ENCODE measurements at regions not wholly inside any gene's neighbourhood (a gene's known extent, or its start where the extent isn't known, plus 50 kb on each side); places are given as distances from the start of the nearest gene placed in this dataset.
"Not testable (repeated sequence)": the region's sequence is repeated elsewhere in the genome, so short reads cannot be mapped to it uniquely, and the experiment has no call there.

GRCh38 chr5:98514215-98514614, 259.2 kb upstream of the RGMB start:
- intact Hi-C loops (cut with DNase I) = no loop called here
- DNase-seq (ENCODE audit: low spot score) = no peak

DNA sequence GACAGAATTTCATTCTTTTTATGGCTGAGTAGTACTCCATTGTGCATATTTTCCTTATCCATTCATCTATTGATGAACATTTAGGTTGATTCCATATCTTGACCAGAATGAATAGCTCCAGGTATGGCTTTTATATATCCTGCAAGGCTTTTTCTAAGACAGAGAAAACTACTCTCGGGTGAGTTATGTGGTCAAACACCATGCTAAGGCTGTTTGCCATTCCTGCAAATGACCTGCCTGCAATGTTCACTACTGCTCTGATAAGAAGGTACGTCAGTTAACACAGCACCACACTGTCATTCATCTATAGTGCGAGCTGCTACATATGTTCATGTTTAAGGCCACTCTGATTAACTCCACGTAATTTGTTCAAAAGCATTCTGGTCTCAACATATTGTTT, 256.8 kb upstream of the RGMB start:
- intact Hi-C loops (cut with DNase I) = no loop called here
- no peak for DNase-seq (ENCODE audit: low spot score)

DNA sequence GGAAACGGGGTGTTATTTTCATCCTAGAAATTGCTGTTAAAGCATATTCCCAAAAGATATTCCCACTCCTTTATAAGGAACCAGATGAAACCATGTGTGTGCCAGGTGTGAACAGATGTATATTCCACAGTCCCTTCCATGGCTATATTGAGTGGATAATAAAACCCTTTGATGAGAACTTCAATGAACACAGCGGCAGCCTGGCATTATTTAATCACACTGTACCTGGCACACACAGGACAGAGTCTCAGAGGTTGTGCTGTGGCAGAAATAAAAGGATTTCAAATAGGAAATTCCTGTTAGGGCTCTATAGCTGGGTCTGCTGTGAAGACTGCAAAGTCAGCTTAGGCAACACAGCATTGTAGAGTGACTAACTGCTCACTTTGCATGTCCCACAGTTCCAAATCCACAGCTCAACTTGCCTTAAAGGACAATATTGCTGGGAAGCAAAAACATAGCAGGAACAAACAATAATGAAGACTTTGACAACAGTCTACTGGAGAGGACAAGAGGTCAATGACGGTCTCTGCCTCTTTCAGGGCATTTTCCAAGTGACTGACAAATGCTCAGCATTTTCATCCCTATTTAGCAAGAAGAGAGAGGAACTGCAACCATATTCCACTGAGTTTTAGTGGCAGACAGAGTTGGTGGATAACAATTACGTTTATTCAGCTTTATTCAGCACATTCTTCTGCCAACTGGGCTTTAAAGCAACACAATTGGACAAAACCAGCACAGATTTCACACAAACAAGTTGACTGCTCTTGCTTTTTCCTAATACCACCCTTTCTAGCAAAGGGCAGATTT, 255.7 kb upstream of the RGMB start:
- DNase-seq (ENCODE audit: low spot score) = no peak
- intact Hi-C loops (cut with DNase I) = no loop called here

DNA sequence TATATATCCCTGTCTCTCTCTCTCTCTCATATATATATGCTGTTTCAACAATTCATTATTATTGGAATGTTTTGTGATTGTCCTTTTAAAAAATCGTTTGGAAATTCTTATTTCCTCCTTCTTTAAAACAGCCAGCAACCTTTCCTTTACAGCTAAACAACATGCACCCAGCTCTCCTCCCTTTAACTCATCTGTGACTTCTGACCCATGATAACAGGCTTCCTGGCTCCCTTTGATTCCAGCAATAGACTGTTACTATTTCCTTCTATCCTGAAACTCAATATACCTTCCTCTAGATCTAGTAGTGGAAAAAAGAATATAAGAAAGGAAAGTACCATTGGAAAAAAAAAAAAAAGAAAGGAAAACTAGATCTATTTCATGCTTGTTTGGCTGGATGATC, 254.7 kb upstream of the RGMB start:
- no peak for DNase-seq (ENCODE audit: low spot score)
- intact Hi-C loops (cut with DNase I) = no loop called here

DNA sequence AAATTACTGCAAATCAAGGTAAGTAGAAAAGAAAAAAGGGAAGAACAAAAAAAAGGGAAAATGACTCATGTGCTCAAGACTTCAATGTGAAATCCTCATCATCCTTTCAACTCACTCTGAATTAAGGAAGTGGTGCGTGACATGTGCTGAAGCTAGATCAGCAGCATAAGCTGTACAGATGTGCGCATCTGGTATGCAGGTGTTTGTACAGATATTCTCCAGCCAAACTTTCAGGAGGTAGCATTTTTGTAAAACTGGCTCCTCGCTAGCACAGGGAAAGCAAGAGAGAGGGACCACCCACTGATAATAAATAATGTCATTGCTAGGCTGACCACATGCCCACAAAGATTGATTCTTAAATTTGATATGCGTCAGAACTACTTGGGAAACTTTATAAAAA, 253.9 kb upstream of the RGMB start:
- no peak for DNase-seq (ENCODE audit: low spot score)
- intact Hi-C loops (cut with DNase I) = no loop called here

DNA sequence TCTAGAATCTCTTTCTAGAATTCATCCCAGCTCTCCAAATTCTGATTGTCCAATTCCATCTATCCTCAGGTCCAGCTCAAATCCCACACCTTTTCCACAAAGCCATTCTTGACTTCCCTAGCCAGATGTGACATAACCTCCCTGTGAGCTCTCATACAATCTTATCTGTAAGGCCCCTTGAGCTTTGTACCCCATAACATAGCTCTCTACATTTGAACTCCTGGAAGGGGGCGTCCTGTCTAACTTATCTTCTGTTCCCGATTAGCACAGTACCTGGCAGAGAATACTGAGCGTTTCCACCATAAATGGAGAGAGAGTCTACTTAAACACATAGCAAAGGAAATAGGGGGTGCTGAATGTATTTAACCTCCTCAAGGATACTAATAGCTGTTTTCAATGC, 251.6 kb upstream of the RGMB start:
- DNase-seq (ENCODE audit: low spot score) = no peak
- intact Hi-C loops (cut with DNase I) = no loop called here

- intact Hi-C loops (cut with DNase I) = no loop called here
- no peak for DNase-seq (ENCODE audit: low spot score)
Measured at GRCh38 chr5:98524773-98525172, 248.7 kb upstream of the RGMB start.

DNA sequence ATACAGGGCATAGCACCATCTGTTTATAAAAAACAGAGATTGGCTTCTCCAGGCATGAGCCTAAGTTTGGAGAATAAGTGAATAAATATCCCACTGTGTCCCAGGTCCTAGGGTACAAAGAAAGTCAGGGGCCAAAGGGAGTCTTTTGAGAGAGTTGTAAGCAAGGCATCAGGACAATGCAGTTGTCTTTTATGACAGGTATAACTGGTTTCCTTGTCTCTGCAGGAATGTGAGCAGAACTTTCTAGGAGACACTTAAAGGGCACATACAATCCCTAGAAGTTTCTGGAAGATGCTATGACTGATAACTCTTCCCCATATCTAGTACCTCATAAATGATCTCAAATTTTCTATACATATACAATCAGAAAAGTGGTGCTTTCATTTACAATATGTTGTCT, 245.6 kb upstream of the RGMB start:
- intact Hi-C loops (cut with DNase I) = no loop called here
- DNase-seq (ENCODE audit: low spot score) = no peak

- intact Hi-C loops (cut with DNase I) = no loop called here
- no peak for DNase-seq (ENCODE audit: low spot score)
Measured at GRCh38 chr5:98529321-98529720, 244.1 kb upstream of the RGMB start.

- intact Hi-C loops (cut with DNase I) = no loop called here
- no peak for DNase-seq (ENCODE audit: low spot score)
Measured at GRCh38 chr5:98530224-98530623, 243.2 kb upstream of the RGMB start.

DNA sequence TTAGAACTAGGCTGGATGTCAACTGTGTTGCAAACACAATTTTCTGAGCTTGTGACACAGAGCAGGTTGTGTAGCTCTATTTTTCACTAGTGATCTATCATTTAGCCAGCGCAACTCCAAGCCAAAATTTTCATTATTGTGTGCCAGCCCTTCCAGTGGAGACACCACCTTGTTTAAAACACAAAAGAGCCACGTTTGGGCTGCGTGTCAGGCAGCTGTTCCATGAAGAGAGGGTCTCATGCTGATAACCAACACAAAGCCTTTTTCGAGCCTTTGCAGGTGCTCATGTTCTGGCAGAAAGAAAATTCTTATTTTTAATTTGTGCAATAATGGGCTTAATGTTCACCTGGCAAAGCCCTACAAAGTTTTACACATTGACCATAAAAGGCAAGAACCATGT, 237.6 kb upstream of the RGMB start:
- intact Hi-C loops (cut with DNase I) = no loop called here
- DNase-seq (ENCODE audit: low spot score) = no peak

DNA sequence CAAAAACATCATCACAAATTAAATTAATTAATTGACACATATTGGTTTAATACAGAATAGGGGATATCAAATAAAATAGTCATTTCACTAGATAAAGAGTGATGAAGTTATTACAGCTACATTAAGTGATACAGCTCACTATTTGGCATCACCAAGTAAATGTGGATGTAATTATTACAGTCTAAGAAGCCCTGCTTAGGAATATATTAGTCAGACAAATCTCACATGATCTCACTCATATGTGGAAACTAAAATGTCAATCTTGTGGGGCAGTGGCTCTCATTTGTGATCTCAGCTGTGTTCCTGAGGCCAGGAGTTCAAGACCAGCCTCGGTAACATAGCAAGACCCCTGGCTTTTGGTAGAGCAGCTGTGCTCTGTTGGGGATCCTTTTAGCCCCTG, 233.4 kb upstream of the RGMB start:
- intact Hi-C loops (cut with DNase I) = no loop called here
- no peak for DNase-seq (ENCODE audit: low spot score)

DNA sequence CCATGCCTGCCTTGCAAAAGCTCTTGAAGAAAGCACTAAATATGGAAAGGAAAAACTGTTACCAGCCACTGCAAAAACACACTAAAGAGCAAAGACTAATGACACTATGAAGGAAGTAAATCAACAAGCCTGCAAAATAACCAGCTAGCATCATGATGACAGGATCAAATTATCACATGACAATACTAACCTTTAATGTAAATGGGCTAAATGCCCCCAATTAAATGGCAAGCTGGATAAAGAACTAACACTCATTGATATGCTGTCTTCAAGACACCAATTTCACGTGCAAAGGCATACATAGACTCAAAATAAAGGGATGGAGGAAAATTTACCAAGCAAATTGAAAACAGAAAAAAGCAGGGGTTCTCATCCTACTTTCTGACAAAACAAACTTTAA, 231.8 kb upstream of the RGMB start:
- no peak for DNase-seq (ENCODE audit: low spot score)
- intact Hi-C loops (cut with DNase I) = no loop called here

GRCh38 chr5:98543490-98543889, 230.0 kb upstream of the RGMB start:
- intact Hi-C loops (cut with DNase I) = no loop called here
- DNase-seq (ENCODE audit: low spot score) = no peak

DNA sequence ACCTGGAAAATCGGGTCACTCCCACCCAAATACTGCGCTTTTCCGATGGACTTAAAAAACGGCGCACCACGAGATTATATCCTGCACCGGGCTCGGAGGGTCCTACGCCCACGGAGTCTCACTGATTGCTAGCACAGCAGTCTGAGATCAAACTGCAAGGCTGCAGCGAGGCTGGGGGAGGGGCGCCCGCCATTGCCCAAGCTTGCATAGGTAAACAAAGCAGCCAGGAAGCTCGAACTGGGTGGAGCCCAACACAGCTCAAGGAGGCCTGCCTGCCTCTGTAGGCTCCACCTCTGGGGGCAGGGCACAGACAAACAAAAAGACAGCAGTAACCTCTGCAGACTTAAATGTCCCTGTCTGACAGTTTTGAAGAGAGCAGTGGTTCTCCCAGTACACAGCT, 226.5 kb upstream of the RGMB start:
- DNase-seq (ENCODE audit: low spot score); intact Hi-C loops (cut with DNase I): not testable (repeated sequence)

GRCh38 chr5:98556712-98557111, 216.8 kb upstream of the RGMB start:
- DNase-seq (ENCODE audit: low spot score) = no peak
- intact Hi-C loops (cut with DNase I) = no loop called here

GRCh38 chr5:98557916-98558315, 215.5 kb upstream of the RGMB start:
- no peak for DNase-seq (ENCODE audit: low spot score)
- intact Hi-C loops (cut with DNase I) = no loop called here

- intact Hi-C loops (cut with DNase I) = no loop called here
- DNase-seq (ENCODE audit: low spot score) = no peak
Measured at GRCh38 chr5:98563885-98564653, 209.4 kb upstream of the RGMB start.

DNA sequence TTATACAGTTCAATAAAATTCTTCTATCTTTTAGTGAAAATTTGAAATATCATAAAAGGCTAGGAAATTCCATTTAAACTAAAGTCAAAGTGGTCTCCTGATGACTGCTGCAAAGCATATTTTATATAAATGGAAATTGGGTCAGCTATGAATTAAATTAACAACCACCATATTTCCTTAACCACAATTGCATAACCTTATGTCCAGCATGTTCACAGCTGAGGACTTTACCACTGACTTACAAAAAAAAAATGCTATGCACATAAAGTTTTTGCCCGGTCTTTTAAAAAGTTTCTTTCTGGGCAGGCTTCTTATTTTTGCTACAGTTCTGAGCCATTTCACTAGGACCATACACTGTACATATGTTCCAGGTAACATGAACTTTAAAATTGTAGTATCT, 208.6 kb upstream of the RGMB start:
- DNase-seq (ENCODE audit: low spot score) = no peak
- intact Hi-C loops (cut with DNase I) = no loop called here

DNA sequence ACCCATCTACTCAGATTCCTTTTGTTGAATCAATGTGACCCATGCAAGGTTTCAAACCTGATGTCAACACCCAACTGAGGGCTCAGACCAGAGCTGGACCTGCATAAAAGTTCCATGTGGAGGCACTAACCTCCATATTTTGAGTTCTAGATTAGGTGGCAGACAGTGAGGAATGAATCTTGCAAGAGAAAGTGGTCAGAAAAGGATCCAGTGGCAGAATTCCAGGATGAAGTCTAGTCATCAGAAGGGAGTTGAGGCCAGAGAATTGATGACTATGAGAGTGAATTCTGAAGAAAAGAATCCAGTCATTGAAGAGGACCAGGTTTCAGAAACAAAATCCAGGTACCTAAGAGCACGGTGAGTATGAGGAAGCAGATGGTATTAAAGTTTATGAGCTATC, 205.1 kb upstream of the RGMB start:
- intact Hi-C loops (cut with DNase I) = no loop called here
- no peak for DNase-seq (ENCODE audit: low spot score)

GRCh38 chr5:98569288-98569687, 204.2 kb upstream of the RGMB start:
- DNase-seq (ENCODE audit: low spot score) = no peak
- intact Hi-C loops (cut with DNase I) = no loop called here
